GM19239 (cell line): ENCODE measurements at regions not wholly inside any gene's neighbourhood (a gene's known extent, or its start where the extent isn't known, plus 50 kb on each side); places are given as distances from the start of the nearest gene placed in this dataset.

Experiments used
- DNase-seq: peaks from one replicate; pipeline ENCODE4 v3.0.0; 2011; ENCODE audit warnings: low spot score; ENCODE audit not compliant: insufficient read length
- FAIRE-seq: peaks from 2 replicates; lab custom pipeline; 2011; peaks lifted over from hg19 to GRCh38; lab: Jason Lieb, UNC

GRCh38 chr17:36859003-36859300 lies 78.3 kb upstream of the LHX1 start:
- FAIRE-seq = no peak
- no peak for DNase-seq

DNA sequence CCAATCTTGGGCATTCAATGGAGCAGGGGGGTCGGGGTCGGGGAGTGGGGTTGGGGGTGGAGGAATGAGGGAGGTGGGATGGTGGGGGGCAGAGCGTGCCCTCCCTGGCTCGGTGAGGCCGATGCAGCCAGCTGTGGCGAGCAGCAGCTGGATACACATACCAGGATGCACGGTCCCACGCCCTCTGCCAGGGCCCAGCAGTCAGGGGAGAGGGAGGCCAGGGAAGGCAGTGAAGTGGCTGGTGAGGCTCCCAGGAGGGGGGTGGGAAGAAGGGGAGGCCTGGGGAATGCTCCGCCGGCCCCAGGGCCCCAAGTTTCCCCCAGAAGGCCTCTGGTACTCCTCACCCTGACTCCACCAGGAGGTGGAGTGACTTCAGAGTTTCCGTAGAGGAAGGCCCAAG lies 77.6 kb upstream of the LHX1 start:
- no peak for DNase-seq
- no peak for FAIRE-seq

GRCh38 chr17:36861531-36861930 lies 75.7 kb upstream of the LHX1 start:
- FAIRE-seq = no peak
- DNase-seq = no peak

GRCh38 chr17:36862116-36862920 lies 75.0 kb upstream of the LHX1 start:
- FAIRE-seq (no peak), DNase-seq (no peak)

DNA sequence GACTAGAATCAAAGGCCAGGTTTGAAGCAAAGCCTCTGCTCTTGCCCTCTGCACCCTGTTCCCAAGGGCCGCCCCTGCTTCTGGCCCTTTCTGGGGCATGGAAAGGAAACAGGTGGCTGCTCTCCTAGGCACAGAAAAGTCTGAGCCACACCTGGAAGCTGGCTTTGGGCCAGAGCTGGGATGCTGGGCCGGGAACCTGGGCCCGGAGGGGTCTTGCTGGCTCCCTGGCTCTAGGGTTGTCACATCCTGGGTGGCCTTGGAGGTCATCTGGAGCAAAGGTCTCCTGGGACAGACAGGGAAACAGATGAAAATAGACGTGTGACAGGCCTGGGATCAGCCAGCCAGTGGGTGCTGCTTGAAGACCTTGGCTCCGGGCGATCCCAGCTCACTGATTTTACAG lies 74.1 kb upstream of the LHX1 start:
- FAIRE-seq (no peak), DNase-seq (no peak)

- FAIRE-seq = no peak
Measured at GRCh38 chr17:36863676-36864612, 73.3 kb upstream of the LHX1 start.

DNA sequence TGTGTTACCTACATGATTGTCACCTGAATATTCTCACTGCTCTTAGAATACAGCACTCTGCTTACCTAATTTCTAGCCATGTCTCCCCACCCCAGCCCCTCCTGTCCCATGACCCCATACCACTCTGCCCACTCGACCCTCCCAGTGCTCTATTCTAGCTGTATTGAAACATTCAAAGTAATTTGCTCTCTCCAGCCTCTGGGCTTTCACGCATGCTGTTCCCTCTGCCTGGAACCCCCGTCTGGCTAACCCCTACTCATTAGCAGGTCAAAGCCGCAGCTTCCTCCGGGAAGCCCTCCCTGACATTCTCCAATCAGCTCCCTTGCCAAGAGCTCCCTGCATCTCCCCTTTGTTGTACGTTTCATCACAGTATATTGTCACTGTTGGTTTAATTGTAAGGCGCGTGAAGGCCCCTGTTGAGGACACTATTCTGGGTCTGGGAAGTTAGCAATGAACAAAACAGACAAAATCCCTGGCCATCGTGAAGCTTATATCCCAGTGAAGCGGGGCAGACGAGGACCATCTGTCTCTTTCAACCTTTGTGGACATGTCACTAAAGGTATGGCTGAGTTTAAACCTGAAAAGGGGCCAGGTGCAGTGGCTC lies 72.3 kb upstream of the LHX1 start:
- FAIRE-seq = no peak
- DNase-seq = no peak

More at GRCh38 chr17:36863676-36864612, 73.3 kb upstream of the LHX1 start:
- no peak for DNase-seq

DNA sequence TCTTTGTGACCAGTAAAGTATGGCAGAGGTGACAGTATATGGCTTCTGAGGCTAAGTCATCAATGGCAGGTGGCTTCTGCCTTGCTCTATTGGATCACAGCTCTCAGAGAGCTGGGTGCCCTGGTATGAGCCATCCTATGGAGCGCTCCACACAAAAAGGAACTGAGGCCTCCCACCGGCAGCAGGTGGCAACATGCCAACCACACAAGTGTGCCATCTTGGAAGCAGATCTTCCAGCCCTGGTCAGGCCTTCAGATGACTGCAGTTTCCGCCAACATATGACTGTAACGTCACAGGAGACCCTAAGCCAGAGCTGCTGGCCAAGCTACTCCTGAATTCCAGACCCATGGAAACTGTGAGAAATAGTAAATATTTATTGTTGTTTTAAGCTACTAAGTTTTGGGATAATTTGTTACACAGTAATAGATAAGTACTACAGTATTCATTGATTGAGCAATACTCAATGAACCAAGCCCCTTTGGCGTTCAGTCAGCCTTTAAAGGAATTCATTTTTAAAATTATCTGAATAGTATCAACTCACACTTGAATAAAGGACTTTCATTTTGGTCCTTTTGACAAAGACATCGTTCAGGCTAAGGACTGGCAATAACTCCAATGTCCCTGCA lies 69.4 kb upstream of the LHX1 start:
- no peak for DNase-seq
- no peak for FAIRE-seq

- no peak for DNase-seq
- no peak for FAIRE-seq
Measured at GRCh38 chr17:36868777-36869176, 68.5 kb upstream of the LHX1 start.

DNA sequence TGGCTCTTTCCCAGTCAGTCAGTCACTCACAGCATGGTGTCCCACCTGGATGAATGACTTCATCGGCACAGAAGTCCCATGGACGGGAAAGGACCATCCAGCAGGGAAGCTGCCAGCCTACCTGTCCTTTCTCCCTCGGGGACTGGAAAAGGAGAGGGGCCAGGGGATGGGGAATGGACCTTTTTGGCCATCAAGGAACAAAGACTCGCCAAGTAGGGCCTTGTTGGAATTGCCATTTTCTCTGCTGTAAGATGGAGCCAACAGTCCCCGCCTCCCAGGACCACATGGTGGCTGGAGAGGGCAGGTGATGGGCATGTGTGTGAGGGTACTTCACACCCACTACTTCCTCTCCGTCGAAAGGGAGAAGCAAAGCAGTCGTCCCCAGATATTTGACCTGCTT lies 67.8 kb upstream of the LHX1 start:
- no peak for DNase-seq
- FAIRE-seq = no peak

- DNase-seq = no peak
- FAIRE-seq = no peak
Measured at GRCh38 chr17:36869856-36870719, 67.2 kb upstream of the LHX1 start.

GRCh38 chr17:36870720-36870999 lies 66.6 kb upstream of the LHX1 start:
- FAIRE-seq (no peak), DNase-seq (no peak)

GRCh38 chr17:36875698-36876293 lies 61.5 kb upstream of the LHX1 start:
- no peak for DNase-seq
- FAIRE-seq = no peak

- DNase-seq = no peak
- no peak for FAIRE-seq
Measured at GRCh38 chr17:36876966-36877365, 60.3 kb upstream of the LHX1 start.

DNA sequence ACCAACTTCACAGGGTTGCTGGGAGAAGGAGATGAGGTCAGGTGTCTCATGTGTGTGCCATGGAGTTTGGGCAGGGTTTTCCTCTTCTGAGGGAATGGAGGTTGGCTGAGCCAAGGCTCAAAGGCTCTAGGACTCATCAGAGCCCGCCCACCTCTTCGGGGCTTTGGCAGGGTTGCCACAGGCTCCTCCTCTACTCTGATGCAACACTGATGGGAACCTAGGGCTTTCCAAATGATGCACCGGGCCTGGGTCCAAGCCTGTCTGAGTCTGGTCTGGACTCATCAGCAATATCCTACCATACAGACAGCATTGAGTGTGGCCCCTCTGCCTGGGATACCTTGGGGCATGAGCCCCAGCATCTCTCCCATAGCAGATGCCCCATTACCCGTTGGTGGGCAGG lies 59.5 kb upstream of the LHX1 start:
- DNase-seq (no peak), FAIRE-seq (no peak)

DNA sequence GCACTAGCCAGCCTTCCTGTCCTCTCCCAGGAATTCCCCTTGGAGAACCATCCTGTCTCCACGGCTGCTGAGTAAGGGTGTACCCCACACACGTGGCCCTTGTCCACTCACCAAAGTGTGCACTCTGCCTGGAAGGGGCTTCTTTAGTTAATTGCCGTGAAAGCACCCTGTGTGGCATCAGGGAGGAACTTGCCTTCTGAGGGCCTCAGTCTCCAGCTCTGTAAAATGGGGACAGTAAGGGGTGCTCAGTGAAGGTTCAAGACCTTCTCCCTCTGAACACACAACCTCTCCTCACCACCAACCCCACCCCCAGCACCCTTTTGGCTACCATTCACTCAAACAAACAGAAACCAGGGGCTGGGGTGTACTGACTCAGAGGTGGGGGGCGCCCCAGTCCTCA lies 59.1 kb upstream of the LHX1 start:
- DNase-seq = no peak
- no peak for FAIRE-seq

GRCh38 chr17:36879027-36879426 lies 58.2 kb upstream of the LHX1 start:
- FAIRE-seq (no peak), DNase-seq (no peak)

DNA sequence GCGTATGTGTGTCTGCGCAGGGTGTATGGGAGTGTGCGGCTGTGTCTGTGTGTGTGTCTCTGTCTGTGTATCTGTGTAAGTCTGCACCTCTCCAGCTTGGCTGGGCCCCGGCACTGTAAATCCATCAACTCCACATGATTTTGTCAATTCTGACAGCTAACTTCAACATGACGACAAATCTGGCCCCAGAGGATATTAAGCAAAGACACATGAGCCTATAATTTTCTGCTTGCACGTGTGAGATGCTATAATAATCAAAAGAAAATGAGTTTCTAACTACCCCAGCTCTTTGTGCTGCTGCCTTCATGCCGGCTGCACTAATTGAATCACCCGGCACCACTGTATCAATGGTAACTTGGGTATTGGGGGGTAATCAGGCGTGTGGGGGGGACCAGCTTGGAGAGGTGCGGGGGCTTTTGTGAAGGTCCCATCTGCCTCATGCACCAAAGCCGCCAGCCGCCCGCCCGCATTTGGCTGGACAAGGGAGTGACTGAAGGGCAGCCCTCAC lies 57.6 kb upstream of the LHX1 start:
- no peak for FAIRE-seq
- DNase-seq = no peak

DNA sequence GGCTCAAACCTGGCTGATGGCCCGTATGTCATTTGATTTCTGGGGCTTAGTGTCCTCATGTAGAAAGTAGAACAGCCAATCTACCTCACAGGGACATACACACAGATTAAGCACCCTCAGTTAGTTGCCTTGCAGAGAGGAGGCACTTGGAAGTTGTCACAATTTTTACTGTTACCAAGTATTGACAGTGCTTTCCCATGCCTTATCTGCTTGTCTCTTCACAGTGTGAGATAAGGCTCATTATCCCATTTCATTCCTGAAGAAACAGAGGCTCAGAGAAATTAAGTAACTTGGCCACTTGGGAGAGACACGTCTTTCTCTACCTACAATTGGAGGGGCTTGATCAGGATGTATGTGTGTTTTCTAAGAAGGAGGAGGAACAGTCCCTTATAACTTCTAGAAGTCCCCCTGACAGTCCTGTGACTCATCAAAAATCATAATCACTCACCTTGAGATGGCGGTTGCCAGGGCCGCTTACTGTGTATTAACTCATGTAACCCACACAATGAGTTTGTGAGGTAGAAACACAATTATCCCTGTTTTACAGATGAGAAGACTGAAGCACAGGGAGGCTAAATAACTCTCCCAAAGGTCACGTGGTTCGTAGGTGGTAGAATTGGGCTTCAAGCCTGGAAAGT lies 56.9 kb upstream of the LHX1 start:
- DNase-seq (no peak), FAIRE-seq (no peak)
